ENCODE measurements at regions not wholly inside any gene's neighbourhood (a gene's known extent, or its start where the extent isn't known, plus 50 kb on each side); places are given as distances from the start of the nearest gene placed in this dataset.

DNA sequence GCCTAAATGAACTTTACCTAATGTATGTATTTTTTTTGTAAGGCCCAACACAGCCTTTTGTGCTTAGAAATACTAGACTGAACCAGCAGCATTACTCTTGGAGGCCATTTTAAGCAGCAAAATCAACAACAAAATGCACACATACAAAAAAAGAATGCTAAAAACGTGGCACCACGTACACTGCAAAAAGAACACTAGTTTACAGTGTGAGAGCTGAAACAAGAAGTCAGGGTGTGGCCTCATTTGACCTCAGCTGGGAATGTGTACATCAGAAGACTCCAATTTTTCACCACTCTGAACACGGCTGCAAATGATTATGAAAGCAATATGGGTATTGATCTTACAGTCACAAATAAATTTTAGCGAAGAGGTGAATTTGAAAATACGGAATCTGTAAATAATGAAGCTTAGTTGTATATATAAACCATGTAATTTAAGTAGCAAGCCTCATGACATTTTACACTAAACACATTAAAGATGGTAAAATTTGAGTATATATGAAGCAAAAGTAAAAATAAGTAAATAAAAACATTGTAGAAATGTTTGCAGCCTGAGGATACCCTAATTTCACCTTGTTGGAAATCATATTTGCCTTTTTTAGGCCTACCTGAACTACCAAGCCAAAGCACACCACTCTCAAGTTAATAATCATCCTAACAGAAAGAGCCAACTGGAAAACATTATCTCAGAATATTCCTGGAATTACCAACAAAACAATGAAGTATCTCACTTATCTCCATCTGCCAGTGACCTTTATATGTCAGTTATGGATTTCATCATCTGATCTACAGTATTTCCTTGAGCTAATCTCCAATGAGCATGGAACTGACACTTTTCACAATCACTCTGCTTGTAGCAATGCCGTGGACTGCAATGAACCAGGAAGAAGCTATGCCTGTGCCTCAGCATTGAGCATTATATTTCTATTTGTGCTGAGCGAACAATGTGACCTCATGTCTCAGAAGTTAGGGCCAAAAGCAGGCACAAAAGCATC lies 319.5 kb upstream of the FAT3 start:
- Mint-ChIP-seq H3K27ac (no peak overlapping the region), H3K4me3 (no peak overlapping the region), H3K4me1 (no peaks in the 10 kb centered on the region), H3K27me3 (no peaks in the 10 kb centered on the region), H3K9me3 (ENCODE audit: low read depth) (peaks cover 11% of the 10 kb centered on the region), H3K36me3 (no peaks in the 10 kb centered on the region)
- DNase-seq (no peak), ATAC-seq (no peak)
- CTCF ChIA-PET: no interaction called here

DNA sequence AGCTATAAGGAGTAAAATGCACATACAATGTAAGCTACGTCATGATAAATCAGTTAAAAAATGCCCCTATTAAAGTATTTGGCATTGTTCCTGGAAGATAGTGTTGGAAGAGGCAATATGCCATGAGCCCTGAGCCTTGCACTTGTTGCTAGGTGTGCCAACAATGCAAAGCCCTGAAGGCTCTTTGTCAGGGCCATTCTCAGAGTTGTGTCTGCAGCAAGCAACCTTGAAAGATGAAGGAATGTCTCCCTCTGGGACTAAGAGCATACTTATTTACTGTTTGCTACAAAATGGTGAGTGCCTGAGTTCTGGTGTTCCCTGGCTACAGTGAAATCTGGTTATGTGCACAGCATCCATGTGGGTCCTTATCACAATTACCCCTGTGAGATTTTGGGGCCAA lies 322.3 kb upstream of the FAT3 start:
- Mint-ChIP-seq H3K36me3 (no peaks in the 10 kb centered on the region), H3K4me1 (no peaks in the 10 kb centered on the region), H3K27me3 (no peaks in the 10 kb centered on the region), H3K9me3 (ENCODE audit: low read depth) (peaks cover 9% of the 10 kb centered on the region), H3K4me3 (no peak overlapping the region), H3K27ac (no peak overlapping the region)
- ATAC-seq (no peak), DNase-seq (no peak)
- CTCF ChIA-PET: no interaction called here

- H3K36me3 Mint-ChIP-seq: no peaks in the 10 kb centered on the region
- no peak for ATAC-seq
- H3K27ac Mint-ChIP-seq: no peak overlapping the region
- H3K4me1 Mint-ChIP-seq: no peaks in the 10 kb centered on the region
- H3K4me3 Mint-ChIP-seq: no peak overlapping the region
- H3K9me3 Mint-ChIP-seq (ENCODE audit: low read depth): no peaks in the 10 kb centered on the region
- CTCF ChIA-PET: no interaction called here
- no peak for DNase-seq
- H3K27me3 Mint-ChIP-seq: no peaks in the 10 kb centered on the region
These were observed 344.0 kb upstream of the FAT3 start for GRCh38 chr11:91880660-91881059.

GRCh38 chr11:91876746-91877145 lies 347.9 kb upstream of the FAT3 start:
- Mint-ChIP-seq H3K36me3 (no peaks in the 10 kb centered on the region), H3K9me3 (ENCODE audit: low read depth) (no peaks in the 10 kb centered on the region), H3K27me3 (no peaks in the 10 kb centered on the region), H3K4me3 (no peak overlapping the region), H3K27ac (no peak overlapping the region), H3K4me1 (no peaks in the 10 kb centered on the region)
- ATAC-seq: no peak
- no peak for DNase-seq
- CTCF ChIA-PET: no interaction called here

- Mint-ChIP-seq H3K36me3 (no peaks in the 10 kb centered on the region), H3K4me3 (no peak overlapping the region), H3K9me3 (ENCODE audit: low read depth) (peaks cover 2% of the 10 kb centered on the region), H3K27me3 (no peaks in the 10 kb centered on the region), H3K27ac (no peak overlapping the region), H3K4me1 (no peaks in the 10 kb centered on the region)
- ATAC-seq (no peak), DNase-seq (no peak)
- CTCF ChIA-PET: no interaction called here
These were observed 352.4 kb upstream of the FAT3 start for GRCh38 chr11:91872243-91872642.

GRCh38 chr11:91871791-91872190 lies 352.8 kb upstream of the FAT3 start:
- Mint-ChIP-seq H3K27me3 (no peaks in the 10 kb centered on the region), H3K4me1 (no peaks in the 10 kb centered on the region), H3K36me3 (no peaks in the 10 kb centered on the region), H3K27ac (no peak overlapping the region), H3K9me3 (ENCODE audit: low read depth) (peaks cover 2% of the 10 kb centered on the region), H3K4me3 (no peak overlapping the region)
- CTCF ChIA-PET: no interaction called here
- ATAC-seq: no peak
- DNase-seq: no peak

DNA sequence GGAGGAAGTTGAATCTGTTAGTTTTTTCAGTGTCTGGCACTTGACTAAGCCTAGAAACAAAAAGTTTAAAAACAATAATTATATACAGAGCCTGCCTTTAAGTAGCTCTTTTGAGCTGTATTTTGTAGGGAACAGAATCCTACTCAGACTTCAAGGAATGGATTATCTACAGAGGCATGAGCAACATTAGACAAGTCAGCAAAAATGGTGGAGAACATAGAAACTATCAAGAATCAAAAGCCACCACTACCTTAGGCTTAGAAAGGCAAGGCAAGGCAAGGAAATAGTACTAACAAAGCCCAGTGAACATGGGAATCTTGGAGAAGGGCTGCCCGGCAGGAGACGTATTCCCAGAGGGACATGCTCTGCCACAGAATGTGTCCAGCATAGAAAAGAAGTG lies 353.6 kb upstream of the FAT3 start:
- no peaks in the 10 kb centered on the region for H3K36me3 Mint-ChIP-seq
- H3K27me3 Mint-ChIP-seq: no peaks in the 10 kb centered on the region

GRCh38 chr11:91869686-91870085 lies 354.9 kb upstream of the FAT3 start:
- DNase-seq: no peak
- peaks cover 7% of the 10 kb centered on the region for H3K9me3 Mint-ChIP-seq (ENCODE audit: low read depth)
- no peaks in the 10 kb centered on the region for H3K4me1 Mint-ChIP-seq
- CTCF ChIA-PET: no interaction called here
- H3K27ac Mint-ChIP-seq: no peak overlapping the region
- H3K36me3 Mint-ChIP-seq: no peaks in the 10 kb centered on the region
- no peaks in the 10 kb centered on the region for H3K27me3 Mint-ChIP-seq
- no peak for ATAC-seq
- H3K4me3 Mint-ChIP-seq: no peak overlapping the region

More for the DNA sequence above, 353.6 kb upstream of the FAT3 start:
- Mint-ChIP-seq H3K4me3 (no peak overlapping the region), H3K27ac (no peak overlapping the region), H3K9me3 (ENCODE audit: low read depth) (peaks cover 5% of the 10 kb centered on the region), H3K4me1 (no peaks in the 10 kb centered on the region)
- CTCF ChIA-PET: no interaction called here
- ATAC-seq (no peak), DNase-seq (no peak)

DNA sequence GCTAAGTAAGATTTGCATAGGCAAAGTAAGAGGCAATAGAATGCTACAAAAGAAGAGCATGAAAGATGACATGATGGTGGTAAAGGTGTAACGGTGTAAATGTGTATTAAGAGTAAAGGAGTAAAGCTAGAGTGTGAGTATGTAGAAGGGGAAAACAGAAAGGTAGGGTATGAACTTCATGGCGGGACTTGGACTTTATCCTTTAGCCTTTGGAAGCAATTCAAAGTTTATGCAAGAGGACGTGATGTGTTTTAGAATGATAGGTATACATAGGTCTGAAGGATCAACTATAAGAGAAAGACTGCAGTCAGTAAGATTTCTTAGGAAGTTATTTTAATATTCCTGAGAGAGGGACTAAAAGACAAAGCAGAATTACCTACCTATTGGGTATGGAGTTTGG lies 358.0 kb upstream of the FAT3 start:
- ATAC-seq (no peak), DNase-seq (no peak)
- Mint-ChIP-seq H3K27ac (no peak overlapping the region), H3K36me3 (no peaks in the 10 kb centered on the region), H3K4me1 (no peaks in the 10 kb centered on the region), H3K4me3 (no peak overlapping the region), H3K9me3 (ENCODE audit: low read depth) (peaks cover 10% of the 10 kb centered on the region), H3K27me3 (no peaks in the 10 kb centered on the region)
- CTCF ChIA-PET: no interaction called here

DNA sequence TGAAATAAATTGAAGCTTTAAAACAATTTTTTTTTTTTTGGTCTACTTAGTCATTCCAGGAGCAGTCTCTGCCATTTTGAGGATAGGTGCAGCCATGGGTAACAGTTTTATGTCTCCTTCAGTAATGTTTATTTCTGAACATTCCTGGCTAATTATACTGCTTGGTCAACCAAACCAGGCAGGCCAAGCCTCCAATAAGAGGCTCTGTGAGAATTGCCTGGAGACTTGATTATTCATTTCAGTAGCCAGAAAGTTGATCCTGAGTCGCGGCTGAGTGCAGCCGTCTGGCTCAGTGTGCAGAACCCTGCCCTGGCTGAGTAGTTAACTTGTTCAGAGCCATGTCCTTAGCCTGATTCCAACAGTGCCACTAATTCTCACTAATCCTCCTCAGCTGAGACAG lies 364.0 kb upstream of the FAT3 start:
- no peak overlapping the region for H3K4me3 Mint-ChIP-seq
- H3K9me3 Mint-ChIP-seq (ENCODE audit: low read depth): peaks cover 10% of the 10 kb centered on the region
- H3K36me3 Mint-ChIP-seq: no peaks in the 10 kb centered on the region
- H3K27ac Mint-ChIP-seq: no peak overlapping the region
- ATAC-seq: no peak
- no peaks in the 10 kb centered on the region for H3K4me1 Mint-ChIP-seq
- CTCF ChIA-PET: no interaction called here
- no peaks in the 10 kb centered on the region for H3K27me3 Mint-ChIP-seq
- no peak for DNase-seq

GRCh38 chr11:91859666-91860065 lies 365.0 kb upstream of the FAT3 start:
- H3K4me1 Mint-ChIP-seq: no peaks in the 10 kb centered on the region
- ATAC-seq (no peak), DNase-seq (no peak)
- peaks cover 7% of the 10 kb centered on the region for H3K9me3 Mint-ChIP-seq (ENCODE audit: low read depth)
- H3K36me3 Mint-ChIP-seq: no peaks in the 10 kb centered on the region
- CTCF ChIA-PET: no interaction called here
- no peaks in the 10 kb centered on the region for H3K27me3 Mint-ChIP-seq
- H3K27ac Mint-ChIP-seq: no peak overlapping the region
- H3K4me3 Mint-ChIP-seq: no peak overlapping the region

DNA sequence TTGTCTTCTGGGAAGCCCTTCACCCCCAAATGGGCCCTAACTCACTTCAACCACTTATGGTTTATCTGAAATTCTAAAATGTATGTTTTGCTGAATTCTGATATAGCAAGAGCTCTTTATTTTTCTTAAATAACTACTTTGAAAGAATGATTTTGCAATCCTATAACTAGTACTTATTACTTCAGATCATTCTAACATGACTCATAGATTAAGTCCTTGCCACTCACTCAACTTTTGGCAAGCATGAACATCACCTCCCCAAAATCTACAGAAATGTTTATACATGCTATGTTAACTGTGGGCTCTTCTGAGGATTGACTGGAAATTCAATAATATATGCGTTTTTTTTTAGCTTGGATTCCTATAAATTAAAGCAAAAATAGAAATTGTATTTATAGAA lies 367.4 kb upstream of the FAT3 start:
- H3K27ac Mint-ChIP-seq: no peak overlapping the region
- H3K27me3 Mint-ChIP-seq: no peaks in the 10 kb centered on the region
- H3K9me3 Mint-ChIP-seq (ENCODE audit: low read depth): peaks cover 7% of the 10 kb centered on the region
- no peak overlapping the region for H3K4me3 Mint-ChIP-seq
- ATAC-seq (no peak), DNase-seq (no peak)
- no peaks in the 10 kb centered on the region for H3K4me1 Mint-ChIP-seq
- H3K36me3 Mint-ChIP-seq: no peaks in the 10 kb centered on the region
- CTCF ChIA-PET: no interaction called here

DNA sequence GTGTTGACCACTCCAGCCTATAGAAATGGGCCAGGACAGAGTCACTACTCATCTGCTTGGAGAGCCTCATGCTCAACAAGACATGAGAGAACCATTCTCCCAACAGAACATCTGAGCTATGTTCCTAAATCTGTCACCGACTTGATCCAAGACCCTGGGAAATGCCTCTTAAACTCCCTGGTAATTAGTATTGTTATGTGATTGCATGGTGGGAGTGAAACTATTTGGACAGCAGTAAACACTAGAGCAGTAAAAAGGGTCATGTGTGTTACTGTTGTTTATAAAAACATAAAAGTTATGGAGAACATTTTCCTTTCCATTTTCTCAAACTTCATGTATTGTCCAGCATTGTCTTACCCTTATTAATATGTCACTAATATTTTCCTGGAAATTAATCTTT lies 369.8 kb upstream of the FAT3 start:
- H3K27me3 Mint-ChIP-seq: no peaks in the 10 kb centered on the region
- H3K36me3 Mint-ChIP-seq: no peaks in the 10 kb centered on the region
- no peak for DNase-seq
- H3K9me3 Mint-ChIP-seq (ENCODE audit: low read depth): peaks cover 8% of the 10 kb centered on the region
- H3K27ac Mint-ChIP-seq: no peak overlapping the region
- no peaks in the 10 kb centered on the region for H3K4me1 Mint-ChIP-seq
- ATAC-seq: no peak
- CTCF ChIA-PET: no interaction called here
- no peak overlapping the region for H3K4me3 Mint-ChIP-seq

DNA sequence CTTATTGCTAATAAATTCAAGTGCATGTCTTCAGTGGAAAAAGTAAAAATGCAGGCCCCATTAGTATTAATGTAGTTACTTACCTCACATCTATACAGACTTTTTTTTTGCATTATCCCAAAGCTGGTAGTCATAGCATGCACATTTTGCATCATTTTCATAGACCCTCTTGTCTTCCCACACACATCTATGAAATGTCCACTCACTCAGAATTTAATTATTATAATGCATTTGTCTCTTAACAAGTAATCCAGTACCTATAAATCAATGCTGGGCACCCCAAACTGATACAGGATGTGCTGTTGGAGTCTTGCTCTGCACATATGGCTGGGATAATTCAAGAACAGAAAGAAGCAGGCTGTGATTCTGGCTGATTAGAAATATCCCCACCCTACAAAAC lies 370.4 kb upstream of the FAT3 start:
- Mint-ChIP-seq H3K4me3 (no peak overlapping the region), H3K9me3 (ENCODE audit: low read depth) (peaks cover 9% of the 10 kb centered on the region), H3K4me1 (no peaks in the 10 kb centered on the region), H3K36me3 (no peaks in the 10 kb centered on the region), H3K27ac (no peak overlapping the region), H3K27me3 (no peaks in the 10 kb centered on the region)
- DNase-seq (no peak), ATAC-seq (no peak)
- CTCF ChIA-PET: no interaction called here
